SIG-M5 treated with dmso at 0.1 percent for 504 hours (cell line): ENCODE measurements at regions not wholly inside any gene's neighbourhood (a gene's known extent, or its start where the extent isn't known, plus 50 kb on each side); places are given as distances from the start of the nearest gene placed in this dataset.
"Not testable (repeated sequence)": the region's sequence is repeated elsewhere in the genome, so short reads cannot be mapped to it uniquely, and the experiment has no call there.

Source experiments
- DNase-seq: peaks from one replicate; lab custom pipeline; 2025; ENCODE audit not compliant: unreplicated experiment; lab: John Stamatoyannopoulos, UW

- DNase-seq: no peak
Observed at GRCh38 chr14:28163233-28163632, 603.4 kb upstream of the FOXG1 start.

- no peak for DNase-seq
Observed at GRCh38 chr14:28163897-28164296, 602.7 kb upstream of the FOXG1 start.

GRCh38 chr14:28187902-28188830 is 578.4 kb upstream of the FOXG1 start:
- not testable (repeated sequence) for DNase-seq

- no peak for DNase-seq
Observed at GRCh38 chr14:28196878-28197277, 569.7 kb upstream of the FOXG1 start.

GRCh38 chr14:28220391-28220790 is 546.2 kb upstream of the FOXG1 start:
- DNase-seq: no peak

GRCh38 chr14:28240909-28241308 is 525.7 kb upstream of the FOXG1 start:
- DNase-seq: no peak

- no peak for DNase-seq
Observed at GRCh38 chr14:28242895-28243294, 523.7 kb upstream of the FOXG1 start.

- DNase-seq: no peak
Observed at GRCh38 chr14:28243600-28243999, 523.0 kb upstream of the FOXG1 start.

GRCh38 chr14:28245216-28245615 is 521.4 kb upstream of the FOXG1 start:
- no peak for DNase-seq

- DNase-seq: no peak
Observed at GRCh38 chr14:28247491-28247890, 519.1 kb upstream of the FOXG1 start.

GRCh38 chr14:28252124-28252523 is 514.5 kb upstream of the FOXG1 start:
- not testable (repeated sequence) for DNase-seq

- DNase-seq: no peak
Observed at GRCh38 chr14:28254768-28255167, 511.8 kb upstream of the FOXG1 start.

GRCh38 chr14:28264306-28264705 is 502.3 kb upstream of the FOXG1 start:
- DNase-seq: no peak

GRCh38 chr14:28272270-28272669 is 494.3 kb upstream of the FOXG1 start:
- no peak for DNase-seq

GRCh38 chr14:28280530-28280929 is 486.1 kb upstream of the FOXG1 start:
- no peak for DNase-seq

GRCh38 chr14:28280997-28281598 is 485.5 kb upstream of the FOXG1 start:
- DNase-seq: no peak

GRCh38 chr14:28284546-28285300 is 481.9 kb upstream of the FOXG1 start:
- no peak for DNase-seq

GRCh38 chr14:28294834-28295440 is 471.6 kb upstream of the FOXG1 start:
- peak; percentile 52 for DNase-seq

GRCh38 chr14:28297559-28297958 is 469.0 kb upstream of the FOXG1 start:
- DNase-seq: no peak

GRCh38 chr14:28298156-28298555 is 468.4 kb upstream of the FOXG1 start:
- no peak for DNase-seq

- no peak for DNase-seq
Observed at GRCh38 chr14:28299227-28299626, 467.4 kb upstream of the FOXG1 start.
